NB4 (cell line): ENCODE measurements at regions not wholly inside any gene's neighbourhood (a gene's known extent, or its start where the extent isn't known, plus 50 kb on each side); places are given as distances from the start of the nearest gene placed in this dataset.

ENCODE experiments used
- DNase-seq: peaks from one replicate; pipeline ENCODE4 v3.0.0; 2010; ENCODE audit warnings: low read depth
- H3K4me3 ChIP-seq: one replicate; pipeline ENCODE4 v1.5.1; 2011; ENCODE audit warnings: mild to moderate bottlenecking, low read depth, low read length, moderate library complexity
- MAX ChIP-seq: IDR thresholded peaks from 2 replicates; pipeline ENCODE4 v1.6.1; 2011; ENCODE audit warnings: low read depth, low read length
- MYC ChIP-seq: IDR thresholded peaks from 2 replicates; pipeline ENCODE4 v1.6.1; 2011; ENCODE audit warnings: low read depth, low read length
- POLR2A ChIP-seq: IDR thresholded peaks from 2 replicates; pipeline ENCODE4 v1.6.1; 2011; ENCODE audit warnings: mild to moderate bottlenecking; ENCODE audit not compliant: insufficient read length; ENCODE audit errors: extremely low read depth
- TF ChIP-seq, protein P1 (sequence below): IDR thresholded peaks from one replicate; pipeline ENCODE4 v1.5.1; 2012; ENCODE audit warnings: low read depth, low read length

- no peak for DNase-seq
- no peak overlapping the region for H3K4me3 ChIP-seq
- TF ChIP-seq POLR2A = no peak
- TF ChIP-seq MYC = no peak
- TF ChIP-seq, protein P1, sequence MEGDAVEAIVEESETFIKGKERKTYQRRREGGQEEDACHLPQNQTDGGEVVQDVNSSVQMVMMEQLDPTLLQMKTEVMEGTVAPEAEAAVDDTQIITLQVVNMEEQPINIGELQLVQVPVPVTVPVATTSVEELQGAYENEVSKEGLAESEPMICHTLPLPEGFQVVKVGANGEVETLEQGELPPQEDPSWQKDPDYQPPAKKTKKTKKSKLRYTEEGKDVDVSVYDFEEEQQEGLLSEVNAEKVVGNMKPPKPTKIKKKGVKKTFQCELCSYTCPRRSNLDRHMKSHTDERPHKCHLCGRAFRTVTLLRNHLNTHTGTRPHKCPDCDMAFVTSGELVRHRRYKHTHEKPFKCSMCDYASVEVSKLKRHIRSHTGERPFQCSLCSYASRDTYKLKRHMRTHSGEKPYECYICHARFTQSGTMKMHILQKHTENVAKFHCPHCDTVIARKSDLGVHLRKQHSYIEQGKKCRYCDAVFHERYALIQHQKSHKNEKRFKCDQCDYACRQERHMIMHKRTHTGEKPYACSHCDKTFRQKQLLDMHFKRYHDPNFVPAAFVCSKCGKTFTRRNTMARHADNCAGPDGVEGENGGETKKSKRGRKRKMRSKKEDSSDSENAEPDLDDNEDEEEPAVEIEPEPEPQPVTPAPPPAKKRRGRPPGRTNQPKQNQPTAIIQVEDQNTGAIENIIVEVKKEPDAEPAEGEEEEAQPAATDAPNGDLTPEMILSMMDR = no peak
Measured at GRCh38 chr7:42596737-42597136, 315.1 kb downstream of the C7orf25 start.

GRCh38 chr7:42593860-42594259 lies 318.0 kb downstream of the C7orf25 start:
- no peak overlapping the region for H3K4me3 ChIP-seq
- DNase-seq = no peak
- no peak for TF ChIP-seq MAX
- TF ChIP-seq, protein P1 = no peak
- TF ChIP-seq MYC = no peak
- TF ChIP-seq POLR2A = no peak

DNA sequence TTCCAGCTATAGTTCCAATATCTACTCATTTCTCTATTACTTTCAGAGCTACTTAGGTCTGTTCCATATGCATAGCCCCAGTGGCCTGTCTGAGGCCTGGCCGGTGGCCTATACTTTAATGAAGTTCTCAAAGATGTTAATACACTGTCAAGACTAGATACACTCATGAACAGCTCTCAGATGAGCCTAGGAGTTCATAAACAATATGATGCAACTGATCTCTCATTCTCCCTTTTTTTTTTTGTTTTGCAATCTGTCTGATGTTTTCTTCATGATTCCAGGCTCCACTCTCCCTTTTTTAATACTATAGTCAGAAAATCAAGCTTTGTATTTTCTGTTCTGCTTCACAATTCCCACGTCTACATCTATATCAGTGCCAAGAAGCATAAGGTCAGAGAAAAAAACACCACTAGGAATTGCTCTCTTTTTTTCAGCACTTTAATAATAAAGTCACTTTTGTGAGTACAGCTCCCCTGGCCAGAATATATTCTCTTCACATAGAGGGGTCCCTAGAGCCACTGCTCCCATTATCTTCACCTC lies 321.0 kb downstream of the C7orf25 start:
- no peak for DNase-seq
- no peak overlapping the region for H3K4me3 ChIP-seq
- no peak for TF ChIP-seq MYC
- no peak for TF ChIP-seq POLR2A
- TF ChIP-seq MAX = no peak
- TF ChIP-seq, protein P1 = no peak

DNA sequence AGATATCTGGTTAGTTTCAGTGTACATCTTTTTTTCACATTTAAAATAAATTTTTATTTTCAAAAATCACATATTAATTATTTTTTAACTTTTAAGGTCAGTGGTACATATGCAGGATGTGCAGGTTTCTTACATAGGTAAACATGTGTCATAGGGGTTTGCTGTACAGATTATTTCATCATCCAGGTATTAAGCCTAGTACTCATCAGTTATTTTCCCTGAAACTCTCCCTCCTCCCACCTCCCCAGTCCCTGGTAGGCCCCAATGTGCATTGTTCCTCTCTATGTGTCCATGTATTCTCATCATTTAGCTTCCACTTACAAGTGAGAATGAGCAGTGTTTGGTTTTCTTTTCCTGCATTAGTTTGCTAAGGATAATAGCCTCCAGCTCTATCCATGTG lies 323.0 kb downstream of the C7orf25 start:
- DNase-seq = no peak
- TF ChIP-seq MAX (no peak), POLR2A (no peak), MYC (no peak)
- TF ChIP-seq, protein P1 = no peak

DNA sequence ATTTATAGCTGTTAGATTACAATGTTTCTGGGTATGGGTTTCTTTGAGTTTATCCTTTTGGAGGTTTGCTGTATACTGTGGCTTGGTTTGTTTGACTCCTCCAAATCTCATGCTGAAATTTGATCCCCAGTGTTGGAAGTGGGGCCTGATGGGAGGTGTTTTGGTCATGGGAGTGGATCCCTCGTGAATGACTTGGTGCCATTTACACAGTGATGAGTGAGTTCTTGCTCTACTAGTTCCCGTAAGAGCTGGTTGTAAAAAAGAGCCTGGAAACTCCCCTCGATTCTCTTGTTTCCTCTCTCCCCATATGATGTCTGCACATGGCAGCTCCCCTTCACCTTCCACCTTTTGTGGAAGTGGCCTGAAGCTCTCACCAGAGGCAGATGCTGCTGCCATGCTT lies 324.1 kb downstream of the C7orf25 start:
- no peak for DNase-seq
- TF ChIP-seq POLR2A (no peak), MAX (no peak), MYC (no peak)
- TF ChIP-seq, protein P1 = no peak
- H3K4me3 ChIP-seq = no peak overlapping the region

More for the DNA sequence above, 323.0 kb downstream of the C7orf25 start:
- H3K4me3 ChIP-seq = no peak overlapping the region

- H3K4me3 ChIP-seq = no peak overlapping the region
- DNase-seq = no peak
- TF ChIP-seq, protein P1 = no peak
- no peak for TF ChIP-seq MYC
Measured at GRCh38 chr7:42580061-42580460, 331.8 kb downstream of the C7orf25 start.
